GM18517 (cell line): ENCODE measurements at regions not wholly inside any gene's neighbourhood (a gene's known extent, or its start where the extent isn't known, plus 50 kb on each side); places are given as distances from the start of the nearest gene placed in this dataset.

Experiments used
- ATAC-seq: cut with Tn5 transposase; IDR thresholded peaks from one replicate; pipeline ENCODE4 v1.9.1; 2021; ENCODE audit warnings: mild to moderate bottlenecking, moderate library complexity; ENCODE audit not compliant: unreplicated experiment

- no peak for ATAC-seq
These were observed 163.6 kb downstream of the HGF start for GRCh38 chr7:81606078-81606863.

- no peak for ATAC-seq
These were observed 164.4 kb downstream of the HGF start for GRCh38 chr7:81605493-81605892.

GRCh38 chr7:81604808-81605174 lies 165.1 kb downstream of the HGF start:
- ATAC-seq, result no peak

- no peak for ATAC-seq
These were observed 165.6 kb downstream of the HGF start for GRCh38 chr7:81604075-81604807.

GRCh38 chr7:81600608-81601007 lies 169.2 kb downstream of the HGF start:
- no peak for ATAC-seq

GRCh38 chr7:81598951-81599350 lies 170.9 kb downstream of the HGF start:
- ATAC-seq, result no peak

- no peak for ATAC-seq
These were observed 175.1 kb downstream of the HGF start for GRCh38 chr7:81594767-81595166.

GRCh38 chr7:81590131-81590530 lies 179.7 kb downstream of the HGF start:
- ATAC-seq, result no peak

GRCh38 chr7:81584667-81585066 lies 185.2 kb downstream of the HGF start:
- no peak for ATAC-seq

GRCh38 chr7:81583882-81584533 lies 185.8 kb downstream of the HGF start:
- ATAC-seq, result no peak

- no peak for ATAC-seq
These were observed 186.8 kb downstream of the HGF start for GRCh38 chr7:81583090-81583489.

GRCh38 chr7:81577642-81578340 lies 192.1 kb downstream of the HGF start:
- ATAC-seq, result no peak

GRCh38 chr7:81574723-81575326 lies 195.0 kb downstream of the HGF start:
- no peak for ATAC-seq

- no peak for ATAC-seq
These were observed 195.9 kb downstream of the HGF start for GRCh38 chr7:81573932-81574331.

GRCh38 chr7:81573128-81573527 lies 196.7 kb downstream of the HGF start:
- no peak for ATAC-seq

- ATAC-seq, result no peak
These were observed 207.3 kb downstream of the HGF start for GRCh38 chr7:81562581-81562980.

GRCh38 chr7:81560708-81561107 lies 209.1 kb downstream of the HGF start:
- ATAC-seq, result no peak

GRCh38 chr7:81549484-81550016 lies 220.3 kb downstream of the HGF start:
- ATAC-seq, result no peak

GRCh38 chr7:81534996-81535395 lies 234.9 kb downstream of the HGF start:
- ATAC-seq, result no peak

GRCh38 chr7:81534446-81534845 lies 235.4 kb downstream of the HGF start:
- no peak for ATAC-seq

GRCh38 chr7:81533931-81534330 lies 235.9 kb downstream of the HGF start:
- no peak for ATAC-seq
